ENCODE measurements at regions not wholly inside any gene's neighbourhood (a gene's known extent, or its start where the extent isn't known, plus 50 kb on each side); places are given as distances from the start of the nearest gene placed in this dataset.
"Not testable (repeated sequence)": the region's sequence is repeated elsewhere in the genome, so short reads cannot be mapped to it uniquely, and the experiment has no call there.

DNA sequence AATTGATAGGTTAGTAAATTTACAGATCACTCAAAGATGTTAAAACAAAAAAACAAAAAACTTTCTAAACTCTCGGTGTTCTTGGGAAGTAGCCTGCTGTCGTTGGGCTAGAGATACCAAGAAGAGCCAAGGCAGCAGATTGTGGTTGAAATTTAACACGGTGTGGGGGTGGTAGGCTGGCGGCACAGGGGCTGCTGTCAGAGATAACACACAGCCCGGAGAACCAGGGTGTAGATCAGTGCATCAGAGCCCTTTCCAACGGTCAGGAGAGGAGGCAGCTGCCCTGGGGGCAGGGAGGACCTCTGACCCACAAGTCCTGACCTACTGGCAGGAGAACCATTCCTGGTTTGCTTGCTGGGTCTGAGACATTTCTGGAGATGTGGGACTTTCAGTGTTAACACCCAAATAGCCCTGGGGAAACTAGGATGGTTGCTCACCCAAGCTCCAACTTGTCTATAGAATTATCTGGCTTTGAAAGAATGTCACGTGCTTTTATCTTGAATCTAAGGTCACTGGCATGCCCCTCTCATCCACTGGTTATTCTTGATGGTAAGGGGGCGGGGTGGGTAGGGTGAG lies 205.2 kb upstream of the PLGLB2 start:
- DNase-seq (ENCODE audit: low read depth), result not testable (repeated sequence)

DNA sequence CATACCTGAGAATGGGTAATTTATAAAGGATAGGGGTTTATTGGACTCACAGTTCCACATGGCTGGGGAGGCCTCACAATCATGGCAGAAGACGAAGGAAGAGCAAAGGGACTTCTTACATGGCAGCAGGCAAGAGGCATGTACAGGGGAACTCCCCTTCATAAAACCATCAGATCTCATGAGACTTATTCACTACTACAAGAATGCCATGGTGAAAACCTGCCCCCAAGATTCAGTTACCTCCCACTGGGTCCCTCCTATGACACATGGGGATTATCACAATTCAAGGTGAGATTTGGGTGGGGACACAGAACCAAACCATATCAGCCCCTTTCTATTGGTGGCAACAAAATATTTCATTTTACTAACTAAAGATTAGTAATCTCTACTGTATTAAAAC lies 204.1 kb upstream of the PLGLB2 start:
- not testable (repeated sequence) for DNase-seq (ENCODE audit: low read depth)

DNA sequence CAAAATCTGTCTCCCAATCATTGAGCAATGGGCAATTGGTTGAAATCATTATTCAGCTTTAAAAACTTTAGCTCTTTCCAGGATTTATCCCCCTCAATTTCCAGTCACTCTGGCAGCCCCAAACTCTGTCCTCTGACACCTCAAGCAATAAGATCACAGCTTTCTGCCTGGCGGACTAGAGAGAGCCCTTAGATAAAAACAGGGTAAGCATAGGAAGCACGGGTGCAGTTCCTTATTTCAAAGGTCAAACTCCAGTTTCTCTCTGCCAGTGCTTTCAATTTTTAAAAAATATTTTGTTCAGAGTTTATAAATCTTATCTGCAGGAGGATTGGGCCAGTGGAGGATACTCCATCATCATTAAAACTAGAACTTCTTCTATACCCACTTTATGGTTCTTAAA lies 200.8 kb upstream of the PLGLB2 start:
- DNase-seq (ENCODE audit: low read depth), result not testable (repeated sequence)

GRCh38 chr2:87547966-87548365 lies 199.9 kb upstream of the PLGLB2 start:
- not testable (repeated sequence) for DNase-seq (ENCODE audit: low read depth)

- not testable (repeated sequence) for DNase-seq (ENCODE audit: low read depth)
Measured at GRCh38 chr2:87548681-87549536, 199.0 kb upstream of the PLGLB2 start.

GRCh38 chr2:87549561-87550202 lies 198.2 kb upstream of the PLGLB2 start:
- not testable (repeated sequence) for DNase-seq (ENCODE audit: low read depth)

DNA sequence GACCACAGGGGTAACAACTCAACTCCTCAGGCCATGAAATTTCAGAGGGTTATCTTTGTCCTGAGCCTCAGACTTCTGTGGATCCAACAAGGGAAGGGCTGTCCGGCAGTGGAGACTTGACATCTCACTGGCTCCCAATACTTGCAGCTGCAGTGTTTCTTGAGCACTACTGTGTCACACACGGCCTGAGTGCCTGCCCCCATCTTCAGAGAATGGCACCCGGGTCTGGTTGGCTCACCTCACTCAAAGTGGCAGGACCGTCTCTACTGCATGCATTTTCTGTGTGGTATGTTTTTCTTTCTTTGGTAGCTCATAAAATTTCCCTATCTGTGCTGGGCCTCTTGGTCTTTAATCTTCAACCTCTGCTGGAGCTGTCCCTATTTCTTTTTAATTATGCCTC lies 193.2 kb upstream of the PLGLB2 start:
- not testable (repeated sequence) for DNase-seq (ENCODE audit: low read depth)

- DNase-seq (ENCODE audit: low read depth), result not testable (repeated sequence)
Measured at GRCh38 chr2:87555082-87555481, 192.8 kb upstream of the PLGLB2 start.

- DNase-seq (ENCODE audit: low read depth), result not testable (repeated sequence)
Measured at GRCh38 chr2:87559001-87559400, 188.9 kb upstream of the PLGLB2 start.

- DNase-seq (ENCODE audit: low read depth), result not testable (repeated sequence)
Measured at GRCh38 chr2:87559735-87560134, 188.2 kb upstream of the PLGLB2 start.

DNA sequence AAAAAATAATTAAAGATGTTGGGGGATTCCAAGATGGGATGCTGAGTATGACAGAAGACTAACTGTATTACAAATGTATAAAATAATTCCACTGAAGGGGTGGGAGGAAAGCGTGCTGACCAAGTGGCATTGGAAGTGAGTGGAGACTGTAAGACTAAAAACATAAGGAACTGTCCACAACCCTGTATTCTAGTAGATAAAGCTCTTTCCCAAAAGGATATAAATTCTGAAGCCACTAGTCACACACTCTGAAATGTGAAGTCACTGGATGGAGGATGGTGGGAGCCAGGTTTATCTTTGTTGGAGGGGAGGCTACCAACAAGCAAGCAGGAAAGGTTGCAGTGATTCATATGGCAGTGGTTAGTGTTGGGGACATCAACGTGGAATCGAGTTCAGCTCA lies 182.8 kb upstream of the PLGLB2 start:
- not testable (repeated sequence) for DNase-seq (ENCODE audit: low read depth)

- not testable (repeated sequence) for DNase-seq (ENCODE audit: low read depth)
Measured at GRCh38 chr2:87566531-87566930, 181.4 kb upstream of the PLGLB2 start.

DNA sequence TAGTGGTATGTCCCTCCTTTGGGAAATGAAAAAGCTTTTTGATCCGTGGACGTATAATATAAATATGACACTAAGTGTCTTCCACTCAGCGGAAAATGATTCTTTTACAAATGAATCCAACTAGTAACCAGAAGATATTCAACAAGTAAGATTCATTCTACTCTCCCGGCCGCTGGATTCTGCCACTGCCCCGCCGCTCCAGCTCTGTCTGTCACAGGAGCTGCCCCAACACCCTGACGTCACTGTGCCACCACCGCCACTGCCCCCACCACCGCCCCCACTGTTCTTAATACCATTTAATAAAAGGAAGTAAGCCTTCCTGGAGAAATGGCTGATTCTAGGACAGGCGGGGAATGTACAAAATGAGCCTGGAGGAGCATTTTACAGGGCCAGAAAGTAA lies 180.8 kb upstream of the PLGLB2 start:
- not testable (repeated sequence) for DNase-seq (ENCODE audit: low read depth)

DNA sequence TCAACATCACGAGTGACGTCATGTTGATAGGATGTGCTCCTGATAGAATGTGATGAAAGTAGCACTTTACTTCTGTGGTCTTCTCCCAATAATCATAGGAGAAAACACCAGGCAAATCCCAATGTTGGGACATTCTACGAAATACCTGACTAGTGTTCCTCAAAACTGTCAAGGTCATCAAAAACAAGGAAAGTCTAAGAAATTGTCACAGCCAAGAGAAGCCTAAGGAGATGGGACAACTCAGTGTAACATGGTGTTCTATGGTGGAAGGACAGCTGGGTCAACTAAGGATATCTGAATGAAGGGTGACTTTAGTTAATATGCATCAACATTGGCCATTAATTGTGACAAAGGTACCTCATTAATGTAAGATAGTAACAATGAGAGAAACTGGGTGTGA lies 180.0 kb upstream of the PLGLB2 start:
- DNase-seq (ENCODE audit: low read depth), result not testable (repeated sequence)

DNA sequence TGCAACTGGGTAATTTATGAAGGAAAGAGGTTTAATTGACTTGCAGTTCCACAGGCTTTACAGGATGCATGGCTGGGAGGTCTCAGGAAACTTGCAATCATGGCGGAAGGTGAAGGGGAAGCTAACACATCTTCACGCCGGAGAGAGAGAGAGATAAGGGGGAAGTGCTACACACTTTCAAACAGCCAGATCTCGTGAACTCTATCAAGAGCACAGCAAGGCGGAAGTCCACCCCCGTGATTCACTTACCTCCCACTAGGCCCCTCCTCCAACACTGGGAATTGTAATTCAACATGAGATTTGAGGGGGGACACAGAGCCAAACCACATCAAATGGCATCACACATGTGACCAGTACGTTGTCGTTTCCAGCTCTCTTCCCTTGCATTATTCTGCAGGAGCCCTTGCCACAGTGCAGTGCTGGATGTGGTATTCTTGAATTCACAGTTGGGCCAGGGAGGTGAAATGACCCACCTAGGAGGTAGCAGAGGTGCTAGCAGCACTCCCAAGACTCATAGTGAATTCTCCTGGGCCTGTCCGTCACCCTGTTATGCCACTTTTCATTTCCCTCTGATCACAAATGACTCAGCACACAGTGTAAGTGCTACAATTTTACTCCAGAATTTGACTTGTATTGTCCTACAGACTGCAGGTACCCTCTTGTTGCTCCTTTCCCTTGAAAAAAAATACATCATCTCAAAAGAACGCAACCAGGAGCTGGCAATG lies 179.2 kb upstream of the PLGLB2 start:
- not testable (repeated sequence) for DNase-seq (ENCODE audit: low read depth)

- DNase-seq (ENCODE audit: low read depth), result not testable (repeated sequence)
Measured at GRCh38 chr2:87569689-87570397, 178.0 kb upstream of the PLGLB2 start.

GRCh38 chr2:87571889-87572465 lies 175.9 kb upstream of the PLGLB2 start:
- not testable (repeated sequence) for DNase-seq (ENCODE audit: low read depth)

DNA sequence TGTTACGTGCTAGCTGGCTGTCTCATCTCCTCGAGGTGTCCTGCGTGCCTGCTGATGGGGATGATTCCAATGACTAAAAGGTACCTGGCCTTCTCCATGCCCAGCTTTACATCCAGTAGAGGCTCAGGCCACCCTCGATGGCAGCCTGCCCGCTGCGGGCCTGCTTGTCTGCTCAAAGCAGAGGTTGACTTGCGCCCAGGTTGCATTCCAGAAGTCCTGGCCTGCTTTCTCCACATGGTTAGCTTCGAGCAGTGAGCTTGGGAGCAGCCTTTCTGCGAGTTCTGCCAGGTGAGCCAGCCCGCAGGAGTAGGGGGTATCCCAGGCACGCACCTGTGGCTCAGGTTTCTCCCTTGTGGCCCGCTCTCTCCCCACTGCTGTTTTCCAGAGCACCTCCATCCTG lies 175.0 kb upstream of the PLGLB2 start:
- not testable (repeated sequence) for DNase-seq (ENCODE audit: low read depth)

GRCh38 chr2:87573386-87574192 lies 174.3 kb upstream of the PLGLB2 start:
- not testable (repeated sequence) for DNase-seq (ENCODE audit: low read depth)
